ENCODE measurements at regions not wholly inside any gene's neighbourhood (a gene's known extent, or its start where the extent isn't known, plus 50 kb on each side); places are given as distances from the start of the nearest gene placed in this dataset.

DNA sequence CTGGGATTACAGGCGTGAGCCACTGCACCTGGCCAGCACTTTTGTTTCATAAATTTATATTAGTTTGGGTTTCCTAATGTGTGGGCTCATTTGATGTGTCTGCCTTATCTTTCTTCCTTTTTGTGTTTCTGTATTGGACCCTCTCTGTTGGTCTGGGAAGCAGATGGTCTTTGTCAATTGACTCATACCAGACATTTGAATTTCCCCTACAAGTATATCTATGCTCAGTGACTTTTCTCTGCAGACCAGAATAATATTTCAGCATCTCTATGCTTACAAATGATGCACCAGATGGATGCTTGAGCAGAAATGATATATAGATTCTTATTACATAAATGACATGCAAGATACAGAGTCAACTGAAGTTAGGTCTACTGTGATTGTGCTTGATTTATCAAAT lies 329.9 kb upstream of the SLCO3A1 start:
- DNase-seq = no peak

DNA sequence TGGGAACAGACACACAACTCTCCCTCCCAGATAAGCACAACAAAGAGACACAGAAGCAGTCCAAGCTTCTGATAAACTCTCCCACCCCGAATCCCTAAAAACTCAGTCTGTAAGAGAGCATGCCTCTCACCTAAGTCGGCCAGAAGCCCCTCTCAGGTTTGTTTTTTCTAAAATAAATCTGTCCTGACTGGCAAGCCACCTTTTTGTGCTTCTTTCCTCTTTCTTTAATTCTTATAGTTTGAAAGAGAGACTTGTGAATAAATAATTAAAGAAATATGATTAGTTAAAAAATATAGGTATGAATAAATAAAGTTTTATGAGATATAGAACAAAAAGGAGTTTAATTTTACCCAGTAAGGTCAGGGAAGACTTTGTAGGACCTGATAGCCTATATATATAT lies 329.0 kb upstream of the SLCO3A1 start:
- no peak for DNase-seq

DNA sequence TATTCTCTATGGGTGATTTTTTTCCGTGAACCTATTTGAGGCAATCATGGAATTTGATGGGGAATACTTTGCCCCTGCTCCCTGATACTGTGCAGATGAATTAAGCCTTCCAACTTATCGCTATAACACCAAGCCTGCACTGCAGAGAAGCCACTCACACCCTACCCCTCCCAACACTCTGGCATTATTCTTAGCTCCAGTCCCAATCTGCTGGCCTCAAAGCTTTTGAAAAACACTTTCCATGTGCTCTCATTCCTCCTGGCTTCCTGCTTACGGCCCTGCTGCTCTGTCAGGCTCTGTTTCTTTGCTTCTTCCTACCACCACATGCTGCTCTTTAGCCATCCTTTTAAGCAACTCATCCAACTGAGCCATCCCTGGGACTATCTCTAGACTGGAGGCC lies 327.8 kb upstream of the SLCO3A1 start:
- no peak for DNase-seq

DNA sequence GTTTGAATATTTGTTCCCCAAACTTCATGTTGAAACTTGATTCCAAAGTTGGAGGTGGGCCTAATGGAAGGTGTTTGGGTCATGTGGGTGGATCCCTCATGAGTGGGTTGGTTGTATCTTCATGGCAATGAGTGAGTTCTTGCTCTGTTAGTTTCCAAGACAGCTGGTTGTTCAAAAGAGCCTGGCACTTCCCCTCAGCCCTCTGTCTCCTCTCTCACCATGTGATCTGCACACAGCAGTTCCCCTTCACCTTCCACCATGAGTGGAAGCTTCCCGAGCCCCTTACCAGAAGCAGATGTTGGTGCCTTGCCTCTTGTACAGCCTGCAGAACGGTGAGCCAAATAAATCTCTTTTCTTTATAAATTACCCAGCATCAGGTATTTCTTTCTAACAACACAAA lies 327.1 kb upstream of the SLCO3A1 start:
- DNase-seq = no peak

DNA sequence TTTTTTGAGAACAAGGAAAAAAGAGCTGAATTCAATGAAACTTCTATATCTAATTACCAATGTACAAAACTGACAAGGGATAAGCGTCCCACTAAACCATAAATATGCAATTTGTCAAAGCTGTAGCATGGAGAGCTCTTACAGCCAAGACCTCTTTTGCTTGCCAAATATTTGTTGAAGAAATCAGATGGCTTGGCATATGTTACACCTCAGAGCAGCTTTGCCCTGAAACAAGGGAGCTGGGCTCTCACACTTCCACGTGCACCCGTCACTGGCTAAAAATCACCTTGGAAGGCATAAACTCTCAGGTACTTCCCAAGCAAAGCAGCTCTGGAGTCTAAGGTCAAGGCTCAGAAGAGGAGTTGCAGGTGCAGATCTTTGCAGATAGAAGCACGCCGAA lies 324.7 kb upstream of the SLCO3A1 start:
- DNase-seq = no peak

DNA sequence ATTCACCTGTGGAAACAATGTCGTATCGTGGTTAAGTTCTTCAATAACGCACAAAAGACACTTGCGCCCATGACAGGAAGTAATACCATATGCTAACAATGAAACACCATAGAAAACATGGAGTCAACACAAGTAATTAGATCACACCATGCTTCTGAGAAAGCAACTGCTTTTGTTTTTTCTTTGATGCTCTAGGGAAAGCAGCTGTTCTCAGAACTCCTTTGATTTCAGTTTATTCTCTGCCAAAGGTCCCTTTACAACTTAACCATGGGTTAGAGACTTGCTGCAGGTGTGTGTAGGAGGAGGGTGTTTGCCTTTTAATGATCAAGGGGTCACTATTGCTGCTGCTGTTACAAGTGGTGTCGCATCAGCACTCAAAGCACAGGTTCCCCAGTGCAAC lies 324.0 kb upstream of the SLCO3A1 start:
- DNase-seq = no peak

DNA sequence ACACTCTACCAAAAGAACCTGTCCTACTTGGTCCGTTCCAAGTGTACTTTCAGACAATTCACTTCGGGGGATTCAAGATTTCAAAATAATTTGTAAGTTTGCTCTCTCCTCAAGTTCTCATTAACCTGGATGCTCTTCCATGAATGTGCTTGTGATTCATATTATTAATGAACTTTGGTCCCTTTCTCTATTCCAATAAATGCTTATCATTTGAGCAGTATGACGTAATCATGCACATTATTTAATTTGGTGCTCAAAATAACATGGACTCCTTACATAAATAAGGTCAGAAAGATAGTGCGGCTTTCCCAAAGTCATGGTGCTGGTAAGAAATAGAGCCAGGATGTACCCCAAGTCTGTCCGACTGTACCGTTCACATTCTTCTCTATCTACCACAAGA lies 323.2 kb upstream of the SLCO3A1 start:
- no peak for DNase-seq

DNA sequence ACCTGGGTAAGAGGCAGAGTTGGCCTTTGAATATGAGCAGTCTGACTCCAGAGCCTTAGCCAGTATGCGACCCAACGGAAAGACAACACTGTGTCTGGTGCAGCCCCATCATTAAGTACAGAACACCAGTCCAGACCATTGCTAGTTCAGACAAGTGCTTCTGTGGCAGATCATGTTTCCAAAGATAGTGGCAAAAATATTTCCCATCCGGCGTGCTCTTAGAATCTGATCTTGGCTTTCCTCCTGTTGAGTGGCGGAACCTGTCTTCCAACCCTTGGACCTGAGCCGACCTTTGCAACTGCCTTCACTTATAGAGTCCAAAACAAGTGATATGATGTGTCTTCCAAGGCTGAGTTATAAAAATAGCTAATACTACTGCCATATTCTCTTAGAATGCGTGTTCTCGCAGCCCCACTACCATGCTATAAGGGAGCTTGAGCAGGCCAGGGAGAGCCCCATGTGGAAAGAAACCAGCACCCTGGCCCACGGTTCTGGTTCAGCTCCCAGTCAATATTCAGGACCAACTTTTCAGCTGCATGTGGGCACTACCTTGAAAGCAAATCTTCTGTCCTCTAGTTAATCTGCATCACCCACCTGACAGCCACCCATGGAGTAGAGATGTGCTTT lies 322.4 kb upstream of the SLCO3A1 start:
- DNase-seq = no peak

DNA sequence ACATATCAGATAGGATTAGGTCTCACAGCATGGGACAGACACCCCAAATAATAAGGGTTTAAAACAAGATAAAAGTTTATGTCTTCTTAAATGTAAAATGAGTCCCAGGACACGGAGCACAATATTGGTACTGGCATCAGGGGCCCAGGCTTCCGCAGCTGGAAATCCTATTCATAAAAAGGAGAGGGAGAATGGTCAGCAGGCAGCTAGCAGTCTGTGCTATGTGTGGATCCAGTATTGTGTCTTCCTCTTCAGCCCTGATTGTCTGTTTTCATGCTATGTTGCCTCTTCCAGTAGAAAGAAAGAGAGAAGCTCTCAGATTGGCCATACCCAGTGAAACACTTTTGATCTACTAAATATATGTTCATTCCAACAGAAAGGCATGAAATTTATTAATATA lies 319.3 kb upstream of the SLCO3A1 start:
- no peak for DNase-seq

DNA sequence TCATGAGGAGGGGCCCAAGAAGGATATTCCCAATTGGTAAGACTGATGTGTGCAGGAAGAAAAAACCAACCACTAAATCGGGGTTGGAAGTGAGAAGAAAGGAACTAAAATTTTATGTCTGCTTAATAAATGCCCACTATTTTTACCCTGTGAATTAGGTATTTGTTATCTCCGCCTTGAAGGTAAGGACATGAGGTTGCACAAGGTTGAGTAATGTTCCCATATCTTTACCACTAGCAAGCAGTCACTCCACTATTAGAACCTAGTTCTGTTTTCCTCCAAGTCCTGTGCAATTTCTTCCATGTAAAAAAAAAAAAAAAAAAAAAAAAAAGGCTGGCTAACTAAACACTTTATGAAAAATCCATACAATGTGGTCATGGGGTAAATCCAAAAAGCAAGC lies 318.5 kb upstream of the SLCO3A1 start:
- DNase-seq = no peak

DNA sequence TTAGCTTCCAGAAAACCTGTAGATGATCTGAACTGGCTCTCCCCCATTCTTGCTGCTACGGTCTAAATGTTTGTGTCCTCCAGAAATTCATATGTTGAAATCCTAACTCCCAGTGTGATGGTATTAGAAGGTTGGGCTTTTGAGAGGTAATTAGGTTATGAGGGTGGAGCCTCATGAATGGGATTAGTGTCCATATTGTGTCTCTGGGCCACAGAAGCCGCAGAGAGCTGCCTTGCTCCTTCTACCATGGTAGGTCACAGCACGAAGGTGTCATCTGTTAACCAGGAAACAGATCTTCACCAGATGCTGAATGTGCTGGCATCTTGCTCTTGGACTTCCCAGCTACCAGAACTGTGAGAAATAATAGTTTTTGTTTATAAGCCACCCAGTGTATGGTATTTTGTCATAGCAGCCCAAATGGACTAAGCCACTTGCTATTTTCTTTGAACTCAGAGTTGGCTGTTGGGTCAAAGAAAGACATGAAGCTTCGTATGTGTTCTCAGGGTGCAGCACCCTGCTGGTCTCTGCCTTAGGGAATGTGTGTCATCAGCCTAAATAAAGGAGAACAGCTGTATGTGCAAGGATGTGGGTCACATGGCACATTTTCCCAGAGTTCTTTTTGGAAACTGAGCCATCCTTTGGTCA lies 317.5 kb upstream of the SLCO3A1 start:
- DNase-seq = no peak

DNA sequence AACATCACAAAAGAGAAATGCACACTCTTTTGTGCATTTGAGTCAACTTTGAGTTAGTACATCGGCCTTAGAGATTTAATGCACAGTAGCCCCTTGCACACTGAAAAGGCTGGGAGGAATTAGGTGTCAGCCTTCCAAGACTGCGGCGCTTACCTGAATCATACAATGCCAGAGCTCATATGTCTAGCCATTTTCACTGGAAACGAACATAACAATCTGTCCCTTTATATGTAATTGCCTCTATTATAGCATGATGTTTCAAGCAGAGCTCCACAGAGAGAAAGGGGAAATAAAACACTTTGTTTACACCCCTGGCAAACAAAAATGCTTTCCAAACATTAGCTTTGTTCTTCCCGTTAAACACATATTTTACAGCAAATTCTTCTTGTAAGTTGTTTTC lies 315.7 kb upstream of the SLCO3A1 start:
- peak; percentile 56 to 87 for DNase-seq

DNA sequence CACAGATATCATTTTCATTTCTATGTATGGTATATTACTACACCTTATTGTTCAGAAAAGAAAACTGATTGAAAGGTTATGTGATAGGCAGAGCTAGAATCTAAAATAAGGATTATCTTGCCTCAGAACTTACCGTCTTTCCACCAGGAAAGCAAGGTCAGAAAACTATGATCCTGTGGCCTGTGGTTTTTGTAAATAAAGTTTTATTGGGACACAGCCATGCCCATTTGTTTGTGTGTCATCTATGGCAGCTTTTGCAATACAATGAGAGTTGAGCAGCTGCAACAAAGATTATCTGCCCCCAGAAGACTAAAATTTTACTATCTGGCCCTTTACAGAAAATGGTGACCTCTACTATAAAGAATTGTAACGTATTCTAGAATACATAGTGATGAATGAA lies 314.7 kb upstream of the SLCO3A1 start:
- DNase-seq = no peak

DNA sequence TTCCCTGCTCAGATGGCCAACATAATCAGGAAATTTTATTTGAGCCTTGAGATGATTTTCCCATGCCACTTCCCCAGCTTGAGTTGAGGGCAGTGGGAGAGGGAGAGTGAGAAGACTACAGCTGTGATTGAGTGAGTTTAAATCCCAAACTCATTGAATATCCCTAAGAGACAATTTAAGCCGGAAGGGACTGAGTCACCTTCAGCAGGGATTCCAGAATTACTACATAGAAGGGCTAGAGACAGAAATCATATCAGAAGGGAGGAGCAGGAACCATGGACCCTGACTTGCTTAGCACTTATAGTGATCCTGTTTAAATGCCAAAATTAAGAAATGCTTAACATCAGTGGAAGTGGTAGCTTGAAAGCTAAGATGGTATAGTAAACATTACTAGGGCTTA lies 312.2 kb upstream of the SLCO3A1 start:
- DNase-seq = no peak

DNA sequence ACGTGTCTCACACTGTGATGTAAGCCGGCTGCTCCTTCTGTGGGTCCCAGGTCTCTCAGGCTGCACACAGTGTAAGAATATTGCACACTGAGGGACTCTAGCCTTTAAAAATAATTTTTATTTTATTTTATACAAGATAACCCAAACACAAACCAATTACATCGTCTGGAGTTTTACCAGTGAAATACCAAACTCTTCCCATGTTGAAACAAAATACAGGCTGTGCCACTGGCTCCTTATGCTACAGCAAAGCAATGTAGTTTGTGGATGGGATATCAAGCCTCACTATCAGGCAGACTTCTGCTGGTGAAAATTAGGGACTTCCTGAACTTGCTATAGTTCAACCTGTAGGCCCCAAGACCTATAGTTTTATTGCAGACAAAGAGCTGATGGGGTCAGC lies 311.3 kb upstream of the SLCO3A1 start:
- DNase-seq = no peak

DNA sequence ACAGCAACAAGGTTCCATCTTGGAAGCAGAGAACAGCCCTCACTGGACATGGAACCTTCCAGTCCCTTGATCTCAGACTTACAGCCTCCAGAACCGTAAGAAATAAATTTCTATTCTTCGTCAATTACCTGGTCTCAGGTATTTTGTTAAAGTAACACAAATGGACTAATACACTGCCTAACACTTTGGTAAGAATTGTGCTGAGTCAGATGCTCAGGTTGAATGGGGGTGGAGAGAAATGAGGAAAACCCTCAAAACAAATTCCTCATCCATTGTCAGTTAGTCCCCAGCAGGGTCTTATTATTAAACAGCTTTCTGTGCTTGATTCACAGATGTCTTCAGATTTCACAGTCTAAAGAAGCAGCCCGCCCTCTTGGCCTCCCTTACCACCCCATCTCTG lies 306.2 kb upstream of the SLCO3A1 start:
- no peak for DNase-seq

DNA sequence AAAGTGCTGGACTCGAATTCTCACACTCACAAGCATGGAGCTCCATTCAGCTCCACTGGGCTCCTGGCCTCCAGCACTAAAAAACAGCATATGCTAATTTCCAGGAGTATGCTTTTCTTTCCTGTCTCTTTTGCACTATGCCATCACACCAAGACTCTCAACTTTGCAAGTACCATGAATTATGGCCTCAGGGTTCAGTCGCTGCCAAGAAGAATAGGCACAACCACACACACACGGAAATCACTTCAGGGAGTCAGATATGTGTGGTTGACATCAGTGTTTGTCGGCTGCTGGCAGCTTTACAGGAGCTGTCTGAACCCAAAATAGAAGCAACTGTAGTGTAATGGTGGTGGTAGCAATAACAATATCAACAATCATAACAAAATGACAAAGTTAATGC lies 305.0 kb upstream of the SLCO3A1 start:
- no peak for DNase-seq

DNA sequence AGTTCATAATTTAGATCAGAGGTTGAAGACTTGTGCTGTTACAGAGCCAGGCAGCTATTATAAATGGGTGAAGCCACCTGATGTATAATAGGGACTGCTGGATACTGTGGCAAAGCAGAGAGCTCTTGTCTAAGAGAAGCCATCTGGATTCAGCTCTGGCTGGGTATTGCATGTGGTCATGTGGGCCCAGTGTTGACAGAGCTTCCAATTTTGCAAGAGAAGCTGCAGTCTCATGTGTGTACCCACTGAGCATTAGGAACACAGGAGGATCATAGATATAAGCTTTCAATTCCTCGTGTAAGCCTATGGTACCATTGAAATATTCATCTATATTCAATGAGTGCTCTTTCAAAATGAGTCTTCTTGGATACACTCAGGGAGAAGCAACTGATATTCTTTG lies 303.9 kb upstream of the SLCO3A1 start:
- no peak for DNase-seq

DNA sequence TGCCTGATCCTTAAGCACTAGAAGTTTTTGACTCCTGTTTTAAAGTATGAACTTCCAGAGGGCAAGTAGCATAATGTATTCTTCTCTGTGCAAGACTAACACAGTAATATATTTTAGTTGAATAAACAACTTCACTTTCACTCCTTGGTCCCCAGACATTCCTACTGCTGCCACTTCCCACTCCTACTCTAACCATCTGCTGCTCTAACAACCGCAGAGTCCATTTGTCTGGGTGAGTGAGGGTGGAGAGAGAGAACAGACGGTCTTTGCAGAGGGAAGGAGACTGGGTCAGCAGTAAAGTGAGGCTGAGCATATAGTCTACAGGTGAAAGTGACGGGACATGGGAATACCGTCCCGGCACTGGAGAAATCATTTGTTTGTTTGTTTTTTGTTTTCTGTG lies 301.0 kb upstream of the SLCO3A1 start:
- DNase-seq = no peak

DNA sequence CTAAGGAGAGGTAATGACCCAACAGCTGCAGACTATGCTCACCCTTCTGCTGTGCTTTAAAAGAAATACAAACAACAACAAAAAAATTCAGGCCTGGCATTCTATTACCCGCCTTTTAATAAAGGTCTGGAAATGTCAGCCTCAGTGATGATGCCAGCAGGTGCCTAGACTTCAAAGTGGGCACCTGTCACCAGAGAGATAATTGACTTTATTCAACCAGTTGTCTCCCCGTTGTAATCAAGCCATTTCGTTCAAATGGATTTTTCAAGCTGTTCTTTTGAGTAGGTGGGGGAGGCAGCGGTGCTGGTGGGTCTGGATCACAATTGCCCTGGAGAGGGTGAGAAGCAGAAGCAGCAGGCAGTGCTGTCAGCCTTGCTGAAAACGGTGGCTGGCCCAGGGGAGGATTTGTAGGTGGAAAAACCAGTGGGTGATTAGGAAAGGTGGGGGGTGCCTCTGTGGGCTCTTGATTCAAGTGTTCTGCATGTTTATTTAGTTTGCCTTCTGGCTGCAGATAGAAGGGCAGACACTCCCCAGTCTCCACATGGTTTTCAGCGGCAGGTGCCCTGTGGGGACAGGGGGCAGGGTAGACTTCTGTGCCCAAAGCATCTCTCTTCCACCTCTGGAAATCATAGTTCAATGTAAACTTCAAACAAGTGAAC lies 300.2 kb upstream of the SLCO3A1 start:
- DNase-seq = peak; percentile 79 to 86

DNA sequence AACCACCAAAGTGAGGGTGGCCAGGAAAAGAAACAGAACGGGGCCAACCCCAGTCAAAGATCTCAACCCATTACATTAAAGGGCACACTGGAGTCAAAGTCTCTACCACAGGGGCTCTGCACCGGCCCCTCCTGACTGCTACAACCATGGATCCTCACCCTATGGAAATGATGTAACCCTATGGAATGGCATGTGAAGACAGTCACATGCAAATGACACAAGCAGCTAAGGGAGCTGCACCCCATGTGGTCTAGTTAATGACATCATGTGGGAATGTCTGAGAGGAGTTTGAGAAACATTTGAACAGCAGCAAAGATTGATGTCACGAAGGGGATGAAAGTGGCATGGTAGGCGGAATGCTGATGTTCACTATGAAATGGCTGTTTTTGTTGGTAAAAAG lies 298.2 kb upstream of the SLCO3A1 start:
- DNase-seq = no peak

DNA sequence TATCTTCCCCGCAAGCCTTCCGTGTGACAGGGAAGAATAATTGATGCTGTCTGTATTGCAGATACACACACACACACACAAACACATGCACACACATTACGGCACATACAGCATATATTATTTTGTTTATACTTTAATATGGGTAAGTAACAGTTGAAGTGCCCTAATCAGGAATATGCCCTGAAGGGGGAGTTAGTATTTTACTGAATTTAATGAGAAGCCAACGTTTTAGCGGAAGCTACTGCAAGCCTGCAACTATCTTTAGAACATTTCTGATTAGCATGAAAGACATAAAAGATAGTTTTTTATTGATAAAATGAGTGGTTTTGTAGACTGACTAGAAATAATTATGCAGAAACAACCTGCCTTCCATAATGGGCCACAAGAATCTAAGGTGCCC lies 296.6 kb upstream of the SLCO3A1 start:
- no peak for DNase-seq

DNA sequence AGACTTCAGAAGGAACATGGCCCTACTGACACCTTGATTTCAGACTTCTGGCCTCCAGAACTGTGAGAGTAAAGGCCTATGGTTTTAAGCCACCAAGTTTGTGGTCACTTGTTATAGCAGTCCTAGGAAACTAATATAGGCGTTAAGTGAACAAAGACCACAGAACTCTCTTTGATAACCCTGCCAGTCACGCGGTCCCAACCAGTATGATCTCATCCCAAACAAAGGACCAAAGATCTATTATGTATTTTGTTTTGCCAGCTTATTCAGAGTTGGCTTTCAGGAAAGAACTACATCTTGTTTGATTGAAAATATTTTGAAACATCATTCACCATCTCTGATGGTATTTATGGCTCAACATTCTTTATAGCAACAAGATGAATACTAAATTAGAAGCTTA lies 294.4 kb upstream of the SLCO3A1 start:
- DNase-seq = no peak

DNA sequence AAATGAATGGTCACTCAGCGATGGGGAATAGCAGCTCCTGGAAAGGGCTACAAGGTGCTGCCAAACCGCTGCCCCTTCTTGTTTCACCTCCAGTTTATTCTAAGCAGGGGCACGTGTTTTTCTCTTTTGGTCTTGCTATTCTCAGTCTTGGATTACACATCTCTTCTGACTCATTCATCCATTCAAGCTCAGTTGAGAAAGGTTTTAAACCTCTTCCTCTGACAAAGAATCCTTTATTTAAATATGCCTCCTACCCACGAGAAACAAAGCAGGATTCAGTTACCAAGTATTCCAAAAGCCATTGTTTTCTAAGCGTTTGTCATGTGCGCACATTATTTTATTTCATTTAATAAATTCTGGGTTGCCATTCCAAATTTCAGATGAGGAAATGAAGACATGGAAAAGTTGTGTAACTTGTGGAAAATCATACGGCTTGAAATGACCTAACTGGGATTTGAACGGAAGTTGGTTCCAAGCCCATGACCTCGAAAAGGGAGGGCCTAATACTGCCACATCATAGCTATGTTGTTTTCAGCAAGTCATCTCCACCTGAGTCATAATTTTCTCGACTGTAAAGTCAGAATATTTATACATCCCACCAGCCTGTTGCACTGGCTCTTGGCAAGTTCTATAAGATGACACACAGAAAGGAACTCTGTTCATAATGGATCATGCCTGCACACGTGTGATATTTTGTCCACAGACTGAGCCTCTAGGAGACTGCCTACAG lies 292.0 kb upstream of the SLCO3A1 start:
- DNase-seq = no peak
